ENCODE measurements at regions not wholly inside any gene's neighbourhood (a gene's known extent, or its start where the extent isn't known, plus 50 kb on each side); places are given as distances from the start of the nearest gene placed in this dataset.

DNA sequence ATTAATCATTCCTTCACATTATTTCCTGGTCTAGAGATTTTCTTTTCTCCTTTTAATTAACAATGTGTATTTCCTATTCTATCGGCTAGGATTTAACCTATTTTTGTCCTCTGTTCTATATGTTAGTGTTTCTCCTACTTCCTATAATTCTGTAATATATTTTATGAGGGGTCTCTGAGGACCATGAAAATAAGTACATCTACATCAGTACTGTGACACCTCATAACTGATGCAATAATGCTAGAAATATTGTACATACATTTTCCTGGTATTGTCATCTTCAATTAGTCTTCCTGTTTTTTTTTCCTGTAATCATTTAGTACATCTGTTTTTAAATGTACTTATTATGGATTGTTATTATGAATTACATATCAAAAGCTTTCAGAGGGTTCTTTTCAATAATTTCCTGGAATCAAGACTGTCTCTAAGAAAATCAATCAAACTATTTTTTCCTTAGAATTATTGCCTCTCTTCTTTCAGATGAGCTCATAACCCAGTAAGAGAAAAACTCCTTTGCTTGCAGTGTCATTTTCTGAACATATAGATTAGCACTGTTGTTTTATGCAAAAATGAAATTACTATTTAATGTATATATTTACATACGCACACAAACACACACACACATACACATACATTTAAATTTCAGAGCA is 1004.3 kb downstream of the SLITRK5 start:
- H3K4me3 ChIP-seq (ENCODE audit: low read depth in 1 of 3, low read length in 3 of 3) = no peak overlapping the region
- no peaks in the 10 kb centered on the region for H3K27me3 ChIP-seq (ENCODE audit: control insufficient read depth in 3 of 3, insufficient read depth in 3 of 3, low read length in 3 of 3)
- H3K9me3 ChIP-seq (ENCODE audit: control insufficient read depth in 2 of 2, insufficient read depth in 1 of 2, low read depth in 1 of 2, low read length in 1 of 2) = no peaks in the 10 kb centered on the region
- WGBS, 3 donors = 81 to 85% (median 82%) methylated on average over 2 of the region's 2 CpGs
- H3K27ac ChIP-seq (ENCODE audit: low read depth in 1 of 3, low read length in 2 of 3) = no peak overlapping the region
- H3K4me1 ChIP-seq (ENCODE audit: control insufficient read depth in 3 of 3, insufficient read depth in 2 of 3, low read depth in 1 of 3, low read length in 2 of 3) = no peaks in the 10 kb centered on the region
- no peaks in the 10 kb centered on the region for H3K36me3 ChIP-seq (ENCODE audit: control insufficient read depth in 3 of 3, insufficient read depth in 2 of 3, low read depth in 1 of 3, low read length in 3 of 3)
- FAIRE-seq (no peak), DNase-seq (no peak)

GRCh38 chr13:88676016-88676415 is 1004.8 kb downstream of the SLITRK5 start:
- H3K4me1 ChIP-seq (ENCODE audit: control insufficient read depth in 3 of 3, insufficient read depth in 2 of 3, low read depth in 1 of 3, low read length in 2 of 3) = no peaks in the 10 kb centered on the region
- H3K9me3 ChIP-seq (ENCODE audit: control insufficient read depth in 2 of 2, insufficient read depth in 1 of 2, low read depth in 1 of 2, low read length in 1 of 2) = no peaks in the 10 kb centered on the region
- FAIRE-seq (no peak), DNase-seq (no peak)
- no peaks in the 10 kb centered on the region for H3K36me3 ChIP-seq (ENCODE audit: control insufficient read depth in 3 of 3, insufficient read depth in 2 of 3, low read depth in 1 of 3, low read length in 3 of 3)
- no peaks in the 10 kb centered on the region for H3K27me3 ChIP-seq (ENCODE audit: control insufficient read depth in 3 of 3, insufficient read depth in 3 of 3, low read length in 3 of 3)
- no peak overlapping the region for H3K4me3 ChIP-seq (ENCODE audit: low read depth in 1 of 3, low read length in 3 of 3)
- H3K27ac ChIP-seq (ENCODE audit: low read depth in 1 of 3, low read length in 2 of 3) = no peak overlapping the region

DNA sequence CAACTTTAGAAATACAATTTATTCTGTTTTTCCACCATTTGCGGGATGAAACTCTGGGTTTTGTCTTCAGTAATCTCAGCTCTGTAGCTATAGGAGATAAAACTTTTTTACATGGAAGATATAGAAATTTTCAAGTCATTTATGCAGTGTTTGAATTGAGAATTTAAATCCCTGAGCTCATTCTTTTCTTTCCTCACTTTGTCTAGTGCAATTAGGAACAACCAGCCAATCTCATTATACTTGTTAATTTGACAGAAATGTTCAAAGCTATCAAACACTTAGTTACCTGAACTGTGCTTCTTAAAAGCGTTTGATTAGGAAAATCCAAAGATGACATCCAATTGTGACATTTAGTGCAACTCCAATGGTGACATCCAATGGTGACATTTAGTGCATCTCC is 1014.3 kb downstream of the SLITRK5 start:
- Histone ChIP-seq H3K27ac (ENCODE audit: low read depth in 1 of 3, low read length in 2 of 3) (no peak overlapping the region), H3K4me3 (ENCODE audit: low read depth in 1 of 3, low read length in 3 of 3) (no peak overlapping the region), H3K36me3 (ENCODE audit: control insufficient read depth in 3 of 3, insufficient read depth in 2 of 3, low read depth in 1 of 3, low read length in 3 of 3) (no peaks in the 10 kb centered on the region), H3K4me1 (ENCODE audit: control insufficient read depth in 3 of 3, insufficient read depth in 2 of 3, low read depth in 1 of 3, low read length in 2 of 3) (no peaks in the 10 kb centered on the region), H3K9me3 (ENCODE audit: control insufficient read depth in 2 of 2, insufficient read depth in 1 of 2, low read depth in 1 of 2, low read length in 1 of 2) (no peaks in the 10 kb centered on the region), H3K27me3 (ENCODE audit: control insufficient read depth in 3 of 3, insufficient read depth in 3 of 3, low read length in 3 of 3) (no peaks in the 10 kb centered on the region)
- no peak for DNase-seq
- 72 to 88% (median 81%) methylated on average over 2 of the region's 2 CpGs for WGBS, 3 donors
- no peak for FAIRE-seq

GRCh38 chr13:88701551-88701950 is 1030.4 kb downstream of the SLITRK5 start:
- Histone ChIP-seq H3K9me3 (ENCODE audit: control insufficient read depth in 2 of 2, insufficient read depth in 1 of 2, low read depth in 1 of 2, low read length in 1 of 2) (no peaks in the 10 kb centered on the region), H3K36me3 (ENCODE audit: control insufficient read depth in 3 of 3, insufficient read depth in 2 of 3, low read depth in 1 of 3, low read length in 3 of 3) (no peaks in the 10 kb centered on the region), H3K27me3 (ENCODE audit: control insufficient read depth in 3 of 3, insufficient read depth in 3 of 3, low read length in 3 of 3) (no peaks in the 10 kb centered on the region), H3K27ac (ENCODE audit: low read depth in 1 of 3, low read length in 2 of 3) (no peak overlapping the region), H3K4me3 (ENCODE audit: low read depth in 1 of 3, low read length in 3 of 3) (no peak overlapping the region), H3K4me1 (ENCODE audit: control insufficient read depth in 3 of 3, insufficient read depth in 2 of 3, low read depth in 1 of 3, low read length in 2 of 3) (no peaks in the 10 kb centered on the region)
- no peak for FAIRE-seq
- no peak for DNase-seq

GRCh38 chr13:88704600-88705275 is 1033.6 kb downstream of the SLITRK5 start:
- H3K27me3 ChIP-seq (ENCODE audit: control insufficient read depth in 3 of 3, insufficient read depth in 3 of 3, low read length in 3 of 3) = no peaks in the 10 kb centered on the region
- DNase-seq = peak; percentile 55 to 91
- no peaks in the 10 kb centered on the region for H3K36me3 ChIP-seq (ENCODE audit: control insufficient read depth in 3 of 3, insufficient read depth in 2 of 3, low read depth in 1 of 3, low read length in 3 of 3)
- no peaks in the 10 kb centered on the region for H3K9me3 ChIP-seq (ENCODE audit: control insufficient read depth in 2 of 2, insufficient read depth in 1 of 2, low read depth in 1 of 2, low read length in 1 of 2)
- 8 to 48% (median 26%) methylated on average over 7 of the region's 7 CpGs for WGBS, 3 donors
- no peak overlapping the region for H3K27ac ChIP-seq (ENCODE audit: low read depth in 1 of 3, low read length in 2 of 3)
- H3K4me1 ChIP-seq (ENCODE audit: control insufficient read depth in 3 of 3, insufficient read depth in 2 of 3, low read depth in 1 of 3, low read length in 2 of 3) = no peaks in the 10 kb centered on the region
- FAIRE-seq = no peak
- H3K4me3 ChIP-seq (ENCODE audit: low read depth in 1 of 3, low read length in 3 of 3) = peak overlapping the region in 2 of 3 donors; percentile 1 to 35

DNA sequence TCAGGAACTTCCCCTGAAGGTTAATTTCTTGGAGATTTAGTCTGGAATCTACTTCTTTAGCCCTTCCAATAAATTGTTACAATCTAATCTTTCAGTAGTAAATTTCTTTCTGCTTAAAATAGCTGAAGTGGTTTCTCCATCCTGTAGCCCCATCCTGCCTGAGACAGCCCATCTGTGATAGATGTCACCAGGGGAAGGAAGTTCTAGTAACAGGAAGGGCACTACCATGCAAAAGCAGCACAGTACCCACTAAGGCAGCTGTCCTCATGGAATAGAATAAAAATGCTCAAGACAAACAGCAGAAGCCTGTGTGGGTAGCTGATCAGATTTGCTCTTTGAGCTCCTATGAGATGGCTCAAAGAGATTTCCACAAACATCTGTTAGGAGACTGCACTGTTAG is 1036.5 kb downstream of the SLITRK5 start:
- no peak for DNase-seq

GRCh38 chr13:88717946-88718345 is 1046.8 kb downstream of the SLITRK5 start:
- peaks cover 0 to 4% of the 10 kb centered on the region in 2 donors for H3K9me3 ChIP-seq (ENCODE audit: control insufficient read depth in 2 of 2, insufficient read depth in 1 of 2, low read depth in 1 of 2, low read length in 1 of 2)
- WGBS, 3 donors = 91 to 94% (median 93%) methylated on average over 22 of the region's 22 CpGs

More for the DNA sequence above, 1036.5 kb downstream of the SLITRK5 start:
- H3K27ac ChIP-seq (ENCODE audit: low read depth in 1 of 3, low read length in 2 of 3) = no peak overlapping the region
- no peak for FAIRE-seq
- no peaks in the 10 kb centered on the region for H3K27me3 ChIP-seq (ENCODE audit: control insufficient read depth in 3 of 3, insufficient read depth in 3 of 3, low read length in 3 of 3)
- no peaks in the 10 kb centered on the region for H3K4me1 ChIP-seq (ENCODE audit: control insufficient read depth in 3 of 3, insufficient read depth in 2 of 3, low read depth in 1 of 3, low read length in 2 of 3)
- no peaks in the 10 kb centered on the region for H3K9me3 ChIP-seq (ENCODE audit: control insufficient read depth in 2 of 2, insufficient read depth in 1 of 2, low read depth in 1 of 2, low read length in 1 of 2)
- H3K36me3 ChIP-seq (ENCODE audit: control insufficient read depth in 3 of 3, insufficient read depth in 2 of 3, low read depth in 1 of 3, low read length in 3 of 3) = no peaks in the 10 kb centered on the region
- H3K4me3 ChIP-seq (ENCODE audit: low read depth in 1 of 3, low read length in 3 of 3) = no peak overlapping the region

GRCh38 chr13:88718781-88719180 is 1047.6 kb downstream of the SLITRK5 start:
- H3K4me3 ChIP-seq (ENCODE audit: low read depth in 1 of 3, low read length in 3 of 3) = no peak overlapping the region
- FAIRE-seq (no peak), DNase-seq (no peak)
- H3K9me3 ChIP-seq (ENCODE audit: control insufficient read depth in 2 of 2, insufficient read depth in 1 of 2, low read depth in 1 of 2, low read length in 1 of 2) = peaks cover 0 to 4% of the 10 kb centered on the region in 2 donors
- no peaks in the 10 kb centered on the region for H3K4me1 ChIP-seq (ENCODE audit: control insufficient read depth in 3 of 3, insufficient read depth in 2 of 3, low read depth in 1 of 3, low read length in 2 of 3)
- 59 to 73% (median 68%) methylated on average over 1 of the region's 1 CpG for WGBS, 3 donors
- no peaks in the 10 kb centered on the region for H3K36me3 ChIP-seq (ENCODE audit: control insufficient read depth in 3 of 3, insufficient read depth in 2 of 3, low read depth in 1 of 3, low read length in 3 of 3)
- H3K27me3 ChIP-seq (ENCODE audit: control insufficient read depth in 3 of 3, insufficient read depth in 3 of 3, low read length in 3 of 3) = no peaks in the 10 kb centered on the region
- no peak overlapping the region for H3K27ac ChIP-seq (ENCODE audit: low read depth in 1 of 3, low read length in 2 of 3)

More at GRCh38 chr13:88717946-88718345, 1046.8 kb downstream of the SLITRK5 start:
- no peak overlapping the region for H3K27ac ChIP-seq (ENCODE audit: low read depth in 1 of 3, low read length in 2 of 3)
- FAIRE-seq (no peak), DNase-seq (no peak)
- no peaks in the 10 kb centered on the region for H3K36me3 ChIP-seq (ENCODE audit: control insufficient read depth in 3 of 3, insufficient read depth in 2 of 3, low read depth in 1 of 3, low read length in 3 of 3)
- H3K27me3 ChIP-seq (ENCODE audit: control insufficient read depth in 3 of 3, insufficient read depth in 3 of 3, low read length in 3 of 3) = no peaks in the 10 kb centered on the region
- no peaks in the 10 kb centered on the region for H3K4me1 ChIP-seq (ENCODE audit: control insufficient read depth in 3 of 3, insufficient read depth in 2 of 3, low read depth in 1 of 3, low read length in 2 of 3)
- H3K4me3 ChIP-seq (ENCODE audit: low read depth in 1 of 3, low read length in 3 of 3) = no peak overlapping the region

DNA sequence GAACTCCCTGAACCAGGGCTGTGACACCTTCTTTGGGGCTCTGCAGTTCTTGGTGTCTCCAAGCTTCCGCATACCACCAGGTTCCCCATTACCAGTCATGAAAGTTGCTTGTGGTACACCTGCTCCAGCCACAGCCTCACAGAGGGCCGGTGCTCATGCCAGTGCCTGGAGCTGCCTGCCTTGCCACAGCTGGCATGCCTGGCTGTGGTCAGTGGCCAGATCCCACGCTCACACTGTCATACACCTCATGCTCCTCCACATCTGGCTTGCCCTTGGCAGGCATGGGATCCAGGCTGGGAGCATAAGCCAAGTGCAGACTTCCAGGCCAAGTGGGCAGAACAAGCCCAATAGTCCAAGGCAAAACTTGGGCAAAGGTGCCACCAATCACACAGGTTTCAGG is 1054.9 kb downstream of the SLITRK5 start:
- H3K27ac ChIP-seq (ENCODE audit: low read depth in 1 of 3, low read length in 2 of 3) = no peak overlapping the region
- FAIRE-seq (no peak), DNase-seq (no peak)
- no peak overlapping the region for H3K4me3 ChIP-seq (ENCODE audit: low read depth in 1 of 3, low read length in 3 of 3)
- 75 to 89% (median 85%) methylated on average over 3 of the region's 3 CpGs for WGBS, 3 donors
- H3K4me1 ChIP-seq (ENCODE audit: control insufficient read depth in 3 of 3, insufficient read depth in 2 of 3, low read depth in 1 of 3, low read length in 2 of 3) = no peaks in the 10 kb centered on the region
- peaks cover 0 to 16% of the 10 kb centered on the region in 2 donors for H3K9me3 ChIP-seq (ENCODE audit: control insufficient read depth in 2 of 2, insufficient read depth in 1 of 2, low read depth in 1 of 2, low read length in 1 of 2)
- H3K36me3 ChIP-seq (ENCODE audit: control insufficient read depth in 3 of 3, insufficient read depth in 2 of 3, low read depth in 1 of 3, low read length in 3 of 3) = no peaks in the 10 kb centered on the region
- no peaks in the 10 kb centered on the region for H3K27me3 ChIP-seq (ENCODE audit: control insufficient read depth in 3 of 3, insufficient read depth in 3 of 3, low read length in 3 of 3)

Measured in small intestine (tissue), 7 donors.